ENCODE measurements at regions not wholly inside any gene's neighbourhood (a gene's known extent, or its start where the extent isn't known, plus 50 kb on each side); places are given as distances from the start of the nearest gene placed in this dataset.

DNA sequence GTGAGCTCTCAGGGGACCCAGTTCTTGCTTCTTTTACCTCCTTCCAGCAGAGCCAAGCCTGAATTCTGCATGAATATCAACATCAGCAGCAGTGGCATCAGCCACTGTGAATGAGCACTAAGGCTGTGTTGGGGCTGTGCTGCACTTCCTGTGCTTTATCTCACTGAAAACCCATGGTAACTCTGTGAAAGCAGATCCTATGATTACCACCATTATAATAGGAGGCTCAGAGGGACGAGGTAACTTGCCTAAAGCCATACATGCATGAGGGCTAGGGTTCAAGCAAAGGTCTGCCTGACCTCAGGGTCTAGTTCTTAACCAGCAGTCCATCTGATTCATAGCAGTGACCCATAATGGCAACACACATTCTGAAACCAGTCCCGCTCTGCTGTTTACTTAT, 60.5 kb upstream of the RAPGEF1 start:
- TF ChIP-seq TBP (CRISPR knock-in tag; IDR thresholded peaks at IDR 0.05): no peak
- TF ChIP-seq ZNF3 (CRISPR knock-in tag; IDR thresholded peaks at IDR 0.05): no peak
- TF ChIP-seq HDAC1 (CRISPR knock-in tag; IDR thresholded peaks at IDR 0.05): no peak
- TF ChIP-seq FOXA1 (IDR thresholded peaks at IDR 0.05): no peak
- TF ChIP-seq FOXA1 (CRISPR knock-in tag; IDR thresholded peaks at IDR 0.05): no peak
- no peak for TF ChIP-seq ZBTB7A (CRISPR knock-in tag; IDR thresholded peaks at IDR 0.05)
- TF ChIP-seq, protein P1, sequence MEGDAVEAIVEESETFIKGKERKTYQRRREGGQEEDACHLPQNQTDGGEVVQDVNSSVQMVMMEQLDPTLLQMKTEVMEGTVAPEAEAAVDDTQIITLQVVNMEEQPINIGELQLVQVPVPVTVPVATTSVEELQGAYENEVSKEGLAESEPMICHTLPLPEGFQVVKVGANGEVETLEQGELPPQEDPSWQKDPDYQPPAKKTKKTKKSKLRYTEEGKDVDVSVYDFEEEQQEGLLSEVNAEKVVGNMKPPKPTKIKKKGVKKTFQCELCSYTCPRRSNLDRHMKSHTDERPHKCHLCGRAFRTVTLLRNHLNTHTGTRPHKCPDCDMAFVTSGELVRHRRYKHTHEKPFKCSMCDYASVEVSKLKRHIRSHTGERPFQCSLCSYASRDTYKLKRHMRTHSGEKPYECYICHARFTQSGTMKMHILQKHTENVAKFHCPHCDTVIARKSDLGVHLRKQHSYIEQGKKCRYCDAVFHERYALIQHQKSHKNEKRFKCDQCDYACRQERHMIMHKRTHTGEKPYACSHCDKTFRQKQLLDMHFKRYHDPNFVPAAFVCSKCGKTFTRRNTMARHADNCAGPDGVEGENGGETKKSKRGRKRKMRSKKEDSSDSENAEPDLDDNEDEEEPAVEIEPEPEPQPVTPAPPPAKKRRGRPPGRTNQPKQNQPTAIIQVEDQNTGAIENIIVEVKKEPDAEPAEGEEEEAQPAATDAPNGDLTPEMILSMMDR (CRISPR knock-in tag; IDR thresholded peaks at IDR 0.05): no peak
- TF ChIP-seq, protein P2, sequence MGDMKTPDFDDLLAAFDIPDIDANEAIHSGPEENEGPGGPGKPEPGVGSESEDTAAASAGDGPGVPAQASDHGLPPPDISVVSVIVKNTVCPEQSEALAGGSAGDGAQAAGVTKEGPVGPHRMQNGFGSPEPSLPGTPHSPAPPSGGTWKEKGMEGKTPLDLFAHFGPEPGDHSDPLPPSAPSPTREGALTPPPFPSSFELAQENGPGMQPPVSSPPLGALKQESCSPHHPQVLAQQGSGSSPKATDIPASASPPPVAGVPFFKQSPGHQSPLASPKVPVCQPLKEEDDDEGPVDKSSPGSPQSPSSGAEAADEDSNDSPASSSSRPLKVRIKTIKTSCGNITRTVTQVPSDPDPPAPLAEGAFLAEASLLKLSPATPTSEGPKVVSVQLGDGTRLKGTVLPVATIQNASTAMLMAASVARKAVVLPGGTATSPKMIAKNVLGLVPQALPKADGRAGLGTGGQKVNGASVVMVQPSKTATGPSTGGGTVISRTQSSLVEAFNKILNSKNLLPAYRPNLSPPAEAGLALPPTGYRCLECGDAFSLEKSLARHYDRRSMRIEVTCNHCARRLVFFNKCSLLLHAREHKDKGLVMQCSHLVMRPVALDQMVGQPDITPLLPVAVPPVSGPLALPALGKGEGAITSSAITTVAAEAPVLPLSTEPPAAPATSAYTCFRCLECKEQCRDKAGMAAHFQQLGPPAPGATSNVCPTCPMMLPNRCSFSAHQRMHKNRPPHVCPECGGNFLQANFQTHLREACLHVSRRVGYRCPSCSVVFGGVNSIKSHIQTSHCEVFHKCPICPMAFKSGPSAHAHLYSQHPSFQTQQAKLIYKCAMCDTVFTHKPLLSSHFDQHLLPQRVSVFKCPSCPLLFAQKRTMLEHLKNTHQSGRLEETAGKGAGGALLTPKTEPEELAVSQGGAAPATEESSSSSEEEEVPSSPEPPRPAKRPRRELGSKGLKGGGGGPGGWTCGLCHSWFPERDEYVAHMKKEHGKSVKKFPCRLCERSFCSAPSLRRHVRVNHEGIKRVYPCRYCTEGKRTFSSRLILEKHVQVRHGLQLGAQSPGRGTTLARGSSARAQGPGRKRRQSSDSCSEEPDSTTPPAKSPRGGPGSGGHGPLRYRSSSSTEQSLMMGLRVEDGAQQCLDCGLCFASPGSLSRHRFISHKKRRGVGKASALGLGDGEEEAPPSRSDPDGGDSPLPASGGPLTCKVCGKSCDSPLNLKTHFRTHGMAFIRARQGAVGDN (CRISPR knock-in tag; IDR thresholded peaks at IDR 0.05): no peak
- TF ChIP-seq, protein P3, sequence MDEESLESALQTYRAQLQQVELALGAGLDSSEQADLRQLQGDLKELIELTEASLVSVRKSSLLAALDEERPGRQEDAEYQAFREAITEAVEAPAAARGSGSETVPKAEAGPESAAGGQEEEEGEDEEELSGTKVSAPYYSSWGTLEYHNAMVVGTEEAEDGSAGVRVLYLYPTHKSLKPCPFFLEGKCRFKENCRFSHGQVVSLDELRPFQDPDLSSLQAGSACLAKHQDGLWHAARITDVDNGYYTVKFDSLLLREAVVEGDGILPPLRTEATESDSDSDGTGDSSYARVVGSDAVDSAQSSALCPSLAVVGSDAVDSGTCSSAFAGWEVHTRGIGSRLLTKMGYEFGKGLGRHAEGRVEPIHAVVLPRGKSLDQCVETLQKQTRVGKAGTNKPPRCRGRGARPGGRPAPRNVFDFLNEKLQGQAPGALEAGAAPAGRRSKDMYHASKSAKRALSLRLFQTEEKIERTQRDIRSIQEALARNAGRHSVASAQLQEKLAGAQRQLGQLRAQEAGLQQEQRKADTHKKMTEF (CRISPR knock-in tag; IDR thresholded peaks at IDR 0.05): no peak
- no peak for TF ChIP-seq EP300 (IDR thresholded peaks at IDR 0.05; ENCODE audit: low read depth in 2 of 2, low read length in 2 of 2)
- TF ChIP-seq EP300 (CRISPR knock-in tag; IDR thresholded peaks at IDR 0.05; ENCODE audit: borderline replicate concordance): no peak
- no peak for TF ChIP-seq ZNF367 (CRISPR knock-in tag; IDR thresholded peaks at IDR 0.05; ENCODE audit: borderline replicate concordance)
- no peak for TF ChIP-seq SCMH1 (CRISPR knock-in tag; IDR thresholded peaks at IDR 0.05; ENCODE audit: borderline replicate concordance)
- no peak for TF ChIP-seq ATF7-NPFF (CRISPR knock-in tag; IDR thresholded peaks at IDR 0.05; ENCODE audit: low read depth)
